Anterior cingulate cortex (tissue), 58 donors: ENCODE measurements at regions not wholly inside any gene's neighbourhood (a gene's known extent, or its start where the extent isn't known, plus 50 kb on each side); places are given as distances from the start of the nearest gene placed in this dataset.
"Not testable (repeated sequence)": the region's sequence is repeated elsewhere in the genome, so short reads cannot be mapped to it uniquely, and the experiment has no call there.

Experiments
- DNase-seq, 58 donors: peaks; one replicate each; lab custom pipeline; 2025; lab: John Stamatoyannopoulos, UW

GRCh38 chr9:71514344-71514975 lies 253.9 kb downstream of the CEMIP2 start:
- DNase-seq = no peak

- DNase-seq = no peak
Measured at GRCh38 chr9:71509054-71509453, 259.3 kb downstream of the CEMIP2 start.

- DNase-seq = not testable (repeated sequence)
Measured at GRCh38 chr9:71508141-71508540, 260.2 kb downstream of the CEMIP2 start.

DNA sequence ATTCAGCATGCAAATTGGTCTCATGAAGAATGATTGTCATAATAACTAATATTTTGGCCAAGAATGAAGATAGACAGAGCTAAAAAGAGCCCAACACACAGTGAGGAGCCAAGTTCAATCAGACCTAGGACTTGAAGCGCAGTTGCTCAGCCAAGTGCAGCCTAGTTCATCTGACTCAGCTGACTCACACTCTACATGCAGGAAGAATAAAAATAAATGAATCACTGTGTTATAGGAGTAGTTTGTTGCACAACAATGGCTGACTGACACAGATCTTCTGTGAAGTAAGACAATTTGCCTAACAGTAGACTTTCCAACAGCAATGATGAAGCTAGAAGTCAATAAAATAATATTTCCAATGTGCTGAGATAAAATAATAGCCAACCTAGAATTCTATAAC lies 261.5 kb downstream of the CEMIP2 start:
- no peak for DNase-seq

DNA sequence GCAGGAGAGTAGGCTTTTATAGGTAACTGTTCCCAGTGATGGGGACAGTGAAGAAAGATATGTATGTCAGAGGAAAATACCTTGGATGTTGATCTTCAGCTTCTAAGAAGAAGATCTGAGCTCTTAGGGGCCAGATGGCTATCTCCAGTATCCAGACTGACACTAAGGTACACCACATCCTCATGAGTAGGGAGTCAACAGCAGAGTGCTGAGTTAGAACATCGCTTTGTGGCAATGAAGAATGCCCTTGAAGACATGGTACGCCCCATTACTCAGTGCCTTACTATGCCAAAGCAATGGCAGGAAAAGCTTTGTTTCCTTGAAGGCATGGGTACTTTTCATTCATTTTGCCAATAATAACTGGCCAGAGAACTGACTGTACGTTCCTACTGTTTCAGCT lies 263.7 kb downstream of the CEMIP2 start:
- DNase-seq = no peak

DNA sequence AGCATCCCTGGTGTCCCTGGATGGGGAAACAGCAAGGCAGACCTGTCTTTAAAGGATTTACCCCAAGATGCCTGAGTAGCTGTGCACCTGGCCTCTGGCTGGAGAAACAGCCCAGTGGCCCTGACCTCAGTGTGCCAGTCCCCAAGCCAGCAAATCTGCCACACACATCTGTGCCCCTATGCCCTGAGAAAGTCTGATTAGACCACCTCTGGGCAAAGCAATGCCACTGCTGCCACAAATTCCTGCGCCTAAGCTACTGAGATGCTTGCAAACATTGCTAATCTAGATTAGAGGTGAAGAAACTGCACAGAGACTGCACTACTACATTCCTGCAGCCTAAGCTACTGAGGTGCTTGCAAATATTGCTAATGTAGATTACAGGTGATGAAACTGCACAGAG lies 269.6 kb downstream of the CEMIP2 start:
- no peak for DNase-seq

GRCh38 chr9:71490810-71491209 lies 277.5 kb downstream of the CEMIP2 start:
- DNase-seq = no peak

DNA sequence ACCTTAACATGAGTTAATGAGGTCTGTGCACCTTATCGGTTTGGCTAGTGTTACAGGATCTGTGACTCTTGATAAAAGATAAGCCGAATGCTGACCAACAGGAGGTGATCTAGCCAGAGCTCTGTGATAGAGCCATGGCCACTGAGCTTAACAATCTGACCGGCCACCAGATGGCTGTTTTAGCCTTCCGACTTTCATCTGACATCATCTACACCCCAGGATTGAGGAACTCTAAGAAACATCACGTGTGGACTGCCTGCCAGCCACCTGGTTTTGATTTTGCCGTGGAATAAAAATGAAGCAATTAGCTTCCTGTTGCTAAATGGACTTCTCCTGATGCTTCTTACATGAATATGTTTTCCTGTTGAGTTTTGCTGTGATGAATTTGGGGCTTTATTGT lies 281.3 kb downstream of the CEMIP2 start:
- no peak for DNase-seq

DNA sequence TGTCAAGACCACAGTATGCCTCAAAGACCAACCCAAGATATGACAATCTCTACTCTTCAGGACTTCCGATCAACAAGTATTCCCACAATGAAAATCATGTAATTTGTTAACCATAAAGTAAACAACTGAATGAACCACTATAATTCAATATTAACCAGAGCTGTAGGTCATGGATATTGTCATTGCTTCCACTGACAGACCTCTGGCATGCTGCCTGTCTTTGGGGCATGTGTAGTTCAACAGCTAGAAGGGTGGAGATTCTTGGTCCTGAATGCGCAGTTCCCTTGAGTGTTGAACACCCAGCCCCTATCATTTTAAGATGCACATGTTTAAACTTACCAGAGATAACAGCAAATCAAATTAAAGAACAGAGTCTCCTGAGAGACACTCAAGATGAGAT lies 283.0 kb downstream of the CEMIP2 start:
- no peak for DNase-seq

DNA sequence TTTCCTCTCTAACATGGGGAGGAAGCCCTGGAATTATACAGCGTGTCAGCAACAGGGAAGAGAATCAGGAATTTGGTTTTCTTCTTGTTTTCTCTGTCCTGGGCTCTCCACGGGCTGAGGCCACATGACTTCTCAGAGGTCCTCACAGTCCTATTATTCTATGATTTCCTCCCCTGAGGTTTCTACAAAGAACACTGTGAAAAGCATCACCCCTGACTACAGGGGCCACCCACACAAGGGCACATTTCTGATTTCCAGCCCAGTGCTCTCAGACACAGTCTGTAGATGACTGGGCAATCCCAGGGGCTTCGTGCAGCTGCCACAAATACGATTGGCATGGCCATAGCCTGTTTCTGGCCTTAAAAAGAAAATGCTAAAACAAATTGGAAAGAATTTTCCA lies 284.9 kb downstream of the CEMIP2 start:
- DNase-seq = peak in 7 of 58 donors; percentile 1 to 47 (median 11)

DNA sequence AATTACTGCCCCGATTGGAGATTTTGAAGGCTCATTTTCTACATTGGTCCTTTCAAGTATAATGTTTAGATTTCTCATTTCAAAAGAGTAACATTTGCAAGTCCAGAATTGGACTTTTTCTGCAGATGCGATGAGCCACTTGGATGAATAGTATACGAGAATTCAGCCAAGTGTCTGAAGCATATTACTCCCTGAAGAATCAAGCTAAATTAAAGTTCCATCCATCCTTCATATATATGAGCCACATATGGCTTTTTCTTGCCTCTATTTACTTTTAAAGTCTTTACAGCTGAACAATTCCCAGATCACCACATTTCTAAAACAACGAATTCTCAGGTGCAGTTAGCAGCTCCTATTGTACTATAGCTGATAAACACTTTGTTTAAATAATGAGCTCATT lies 288.7 kb downstream of the CEMIP2 start:
- no peak for DNase-seq

DNA sequence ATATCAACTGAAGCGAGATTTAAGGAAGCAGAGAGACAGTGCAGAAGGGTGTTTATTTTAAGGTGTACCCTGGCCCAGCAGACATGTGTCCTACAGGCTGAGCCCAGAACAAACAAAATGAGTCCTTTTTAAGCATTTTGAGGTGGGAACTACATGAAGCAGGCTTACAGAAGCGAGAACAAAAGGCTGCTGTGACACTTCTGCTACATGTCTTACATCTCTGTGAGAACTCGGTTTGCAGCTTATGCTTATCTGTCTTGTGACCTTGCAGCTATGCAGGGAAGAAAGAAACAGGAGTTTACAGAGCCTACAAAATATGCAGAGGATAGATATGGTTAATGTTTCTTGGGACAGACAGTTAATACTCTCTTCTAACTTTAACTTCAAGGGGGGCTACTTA lies 295.9 kb downstream of the CEMIP2 start:
- no peak for DNase-seq

DNA sequence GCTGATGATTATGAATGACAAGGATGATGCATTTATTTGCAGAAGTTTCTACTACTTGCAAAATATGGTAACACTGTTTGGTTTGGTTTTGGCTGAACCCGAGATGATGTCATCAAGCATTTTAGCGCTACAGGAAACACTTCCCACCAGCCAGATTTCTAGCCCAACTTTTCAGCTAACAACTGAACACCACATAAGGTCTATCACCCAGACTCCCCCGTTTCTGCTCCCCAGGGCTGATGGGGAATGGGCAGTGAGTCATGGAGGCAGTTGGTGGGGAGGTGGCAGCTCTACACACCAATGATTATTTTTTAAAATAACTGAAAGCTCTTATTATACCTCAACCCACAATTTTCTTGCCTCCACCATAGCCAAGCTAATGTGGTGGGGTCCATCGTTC lies 302.9 kb downstream of the CEMIP2 start:
- DNase-seq = peak in 18 of 58 donors; percentile 1 to 37 (median 10)

GRCh38 chr9:71459082-71459481 lies 309.2 kb downstream of the CEMIP2 start:
- DNase-seq = no peak

GRCh38 chr9:71446473-71447411 lies 321.6 kb downstream of the CEMIP2 start:
- DNase-seq = peak in 48 of 58 donors; percentile 2 to 70 (median 18)

GRCh38 chr9:71446106-71446472 lies 322.2 kb downstream of the CEMIP2 start:
- DNase-seq = no peak

DNA sequence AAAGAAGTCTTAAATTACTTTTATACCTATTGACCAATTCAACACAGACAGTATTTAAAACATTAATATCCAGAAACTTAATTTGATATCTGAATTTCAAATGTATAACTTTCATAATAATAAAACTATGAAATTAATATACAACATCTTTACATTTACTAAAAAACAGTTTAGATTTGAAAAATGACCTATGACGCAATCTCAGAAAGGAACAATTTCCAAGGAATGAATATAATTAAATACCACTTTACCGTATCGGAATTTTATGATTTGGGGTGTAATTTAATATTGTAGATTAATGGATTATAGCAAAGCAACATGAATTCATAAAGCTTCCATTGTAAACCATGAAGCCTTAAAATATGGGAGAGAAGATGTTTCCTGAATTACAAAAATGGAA lies 321.5 kb upstream of the TRPM3 start:
- DNase-seq = no peak

- DNase-seq = no peak
Measured at GRCh38 chr9:71441266-71441665, 319.8 kb upstream of the TRPM3 start.

DNA sequence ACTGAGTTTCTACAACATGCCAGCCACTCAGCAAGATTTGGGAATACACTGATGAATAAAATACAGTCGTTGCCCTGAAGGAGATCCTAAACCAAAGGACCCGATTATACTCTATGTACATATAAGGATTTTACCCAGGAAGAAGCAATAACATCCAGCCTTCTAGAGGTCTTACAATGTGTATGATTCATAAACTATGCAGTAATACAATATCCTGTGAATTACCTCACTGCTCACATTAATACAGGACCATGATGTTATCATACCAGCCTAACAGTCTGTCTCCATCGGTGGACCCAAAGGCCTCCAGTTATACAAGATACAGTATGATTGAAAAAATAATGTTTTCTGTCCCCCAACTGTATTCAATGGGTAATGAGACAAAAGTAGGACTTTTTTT lies 310.5 kb upstream of the TRPM3 start:
- DNase-seq = no peak

DNA sequence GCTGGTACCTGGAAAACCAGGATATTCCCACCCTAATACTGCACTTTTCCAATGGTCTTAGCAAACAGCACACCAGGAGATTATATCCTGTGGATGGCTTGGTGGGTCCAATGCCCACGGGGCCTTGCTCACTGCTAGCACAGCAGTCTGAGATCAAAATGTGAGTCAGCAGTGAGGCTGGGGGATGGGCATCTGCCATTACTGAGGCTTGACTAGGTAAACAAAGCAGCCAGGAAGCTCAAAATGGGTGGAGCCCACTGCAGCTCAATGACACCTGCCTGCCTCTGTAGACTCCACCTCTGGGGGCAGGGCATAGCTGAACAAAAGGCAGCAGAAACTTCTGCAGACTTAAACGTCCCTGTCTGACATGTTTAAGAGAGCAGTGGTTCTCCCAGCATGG lies 285.9 kb upstream of the TRPM3 start:
- not testable (repeated sequence) for DNase-seq

DNA sequence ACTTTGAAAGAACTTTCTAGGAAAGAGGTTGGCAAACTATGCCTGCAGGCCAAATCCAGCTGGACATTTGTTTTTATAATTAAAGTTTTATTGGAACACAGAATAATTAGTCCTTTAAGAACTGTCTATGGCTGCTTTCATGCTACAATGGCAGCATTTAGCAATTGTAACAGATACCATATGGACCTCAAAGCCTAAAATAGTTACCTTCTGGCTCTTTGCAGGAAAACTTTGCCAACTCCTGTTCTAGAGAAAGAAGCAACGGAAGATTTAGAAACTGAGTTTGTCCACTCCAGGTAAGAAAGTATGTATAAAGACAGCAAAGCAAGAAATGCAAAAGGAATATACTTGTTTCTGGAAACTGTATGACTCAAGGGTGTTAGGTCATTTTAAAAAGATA lies 281.7 kb upstream of the TRPM3 start:
- DNase-seq = no peak

GRCh38 chr9:71393005-71393404 lies 271.6 kb upstream of the TRPM3 start:
- no peak for DNase-seq
